HCT116 (cell line): ENCODE measurements at regions not wholly inside any gene's neighbourhood (a gene's known extent, or its start where the extent isn't known, plus 50 kb on each side); places are given as distances from the start of the nearest gene placed in this dataset.

Experiments
- ATAC-seq: fragments of 200-7000 bp; cut with Tn5 transposase; 2 replicates; pipeline ENCODE4 v1.9.1; 2020; ENCODE audit warnings: mild to moderate bottlenecking, moderate library complexity
- BruUV-seq: library from RNA; stranded (reverse); fragments of 400-500 nt; replicated peaks from 2 replicates; lab custom pipeline; 2021; lab: Mats Ljungman, UMichigan
- CTCF ChIA-PET: fragments of 300-600 bp; sonication (Branson Sonifier 250); formaldehyde crosslinking; loops from one replicate; lab custom pipeline; 2021; ENCODE audit warnings: antibody characterized with exemption; lab: Charles Lee
- POLR2A ChIA-PET: fragments of 300-600, 350-600 bp; sonication (Branson Sonifier 250); formaldehyde crosslinking; loops from one replicate; lab custom pipeline; 2021; ENCODE audit warnings: antibody characterized with exemption; lab: Charles Lee
- RAD21 ChIA-PET, 2 experiments: fragments of 300-600 bp; sonication (Branson Sonifier 250); formaldehyde crosslinking; loops; one replicate each; lab custom pipeline; 2023; ENCODE audit warnings: low total read pairs in 2 of 2; ENCODE audit not compliant: uncharacterized antibody in 2 of 2, unreplicated experiment in 2 of 2, low non-redundant PET in 1 of 2; lab: Charles Lee
- DNase-seq: peaks from one replicate; pipeline ENCODE4 v3.0.0-alpha.2; 2010; ENCODE audit warnings: low read depth, low spot score
- H2AFZ ChIP-seq: fragments of 200-600 bp; shearing (Covaris generic), sonication (generic); 2 replicates; pipeline ENCODE4 v1.6.1; 2017; ENCODE audit warnings: low read depth, mixed run types, mixed read lengths, antibody characterized with exemption, low read length; ENCODE audit not compliant: poor library complexity, severe bottlenecking
- H3K27ac ChIP-seq: 2 replicates; pipeline ENCODE4 v1.5.1; 2012; ENCODE audit warnings: low read depth, low read length
- H3K27me3 ChIP-seq: fragments of 200-600 bp; sonication (generic); 2 replicates; pipeline ENCODE4 v1.6.1; 2016; ENCODE audit warnings: mixed run types, low read length, mixed read lengths; ENCODE audit not compliant: insufficient read depth
- H3K36me3 ChIP-seq, 2 experiments: fragments of 200-500 bp in 1 of 2; fragments of 200-600 bp in 1 of 2; sonication (Bioruptor generic) in 1 of 2; sonication (generic) in 1 of 2; 2 replicates each; pipeline versions ENCODE4 v1.5.1 to v1.6.1; 2014 to 2016; ENCODE audit warnings: low read length in 2 of 2, inconsistent platforms in 1 of 2, mixed read lengths in 1 of 2, mixed run types in 1 of 2; ENCODE audit not compliant: insufficient read depth in 2 of 2, control insufficient read depth in 1 of 2
- H3K4me1 ChIP-seq, 2 experiments: fragments of 200-600 bp in 1 of 2; sonication (generic) in 1 of 2; 2 replicates each; pipeline versions ENCODE4 v1.5.1 to v1.6.1; 2012 to 2017; ENCODE audit warnings: low read length in 2 of 2, inconsistent platforms in 1 of 2, mild to moderate bottlenecking in 1 of 2, mixed read lengths in 1 of 2, mixed run types in 1 of 2, moderate library complexity in 1 of 2; ENCODE audit not compliant: insufficient read depth in 2 of 2, control insufficient read depth in 1 of 2
- H3K4me2 ChIP-seq: fragments of 200-600 bp; sonication (generic); 2 replicates; pipeline ENCODE4 v1.6.1; 2017; ENCODE audit warnings: mixed run types, low read length, mixed read lengths
- H3K4me3 ChIP-seq, 2 experiments: fragments of 200-600 bp in 1 of 2; sonication (generic) in 1 of 2; replicated peaks in 1 of 2; 2 replicates each; pipeline ENCODE4 v1.5.1; 2011 to 2016; ENCODE audit warnings: low read length in 2 of 2, control low read depth in 1 of 2, low read depth in 1 of 2, mild to moderate bottlenecking in 1 of 2, mixed read lengths in 1 of 2, mixed run types in 1 of 2
- H3K79me2 ChIP-seq: fragments of 200-600 bp; sonication (generic); 2 replicates; pipeline ENCODE4 v1.6.1; 2017; ENCODE audit warnings: mild to moderate bottlenecking, mixed run types, low read length, moderate library complexity, mixed read lengths; ENCODE audit not compliant: insufficient read depth
- H3K9ac ChIP-seq: fragments of 200-600 bp; sonication (generic); 2 replicates; pipeline ENCODE4 v1.6.1; 2016; ENCODE audit warnings: low read length, mixed read lengths
- H3K9me2 ChIP-seq: fragments of 200-600 bp; sonication (generic), shearing (Covaris generic); 2 replicates; pipeline ENCODE4 v1.6.1; 2017; ENCODE audit warnings: mixed run types, mild to moderate bottlenecking, moderate library complexity; ENCODE audit not compliant: insufficient read depth
- H3K9me3 ChIP-seq, 2 experiments: fragments of 200-500 bp in 1 of 2; fragments of 200-600 bp in 1 of 2; sonication (Bioruptor generic) in 1 of 2; sonication (generic) in 1 of 2; 2 replicates each; pipeline ENCODE4 v1.6.1; 2014 to 2017; ENCODE audit warnings: low read length in 2 of 2, mixed read lengths in 2 of 2, inconsistent platforms in 1 of 2, low read depth in 1 of 2, mild to moderate bottlenecking in 1 of 2, mixed run types in 1 of 2, moderate library complexity in 1 of 2; ENCODE audit not compliant: control insufficient read depth in 1 of 2, insufficient read depth in 1 of 2
- H4K20me1 ChIP-seq: fragments of 200-600 bp; sonication (generic), shearing (Covaris generic); 2 replicates; pipeline ENCODE4 v1.6.1; 2017; ENCODE audit warnings: mixed run types, mild to moderate bottlenecking, moderate library complexity; ENCODE audit not compliant: insufficient read depth
- ATF3 ChIP-seq: IDR thresholded peaks from 2 replicates; pipeline ENCODE4 v1.6.1; 2012
- EGR1 ChIP-seq: IDR thresholded peaks from 2 replicates; pipeline ENCODE4 v1.6.1; 2012; ENCODE audit warnings: low read depth
- FOSL1 ChIP-seq: IDR thresholded peaks from 2 replicates; pipeline ENCODE4 v1.6.1; 2012; ENCODE audit warnings: low read depth
- POLR2AphosphoS5 ChIP-seq: IDR thresholded peaks from 2 replicates; pipeline ENCODE4 v1.6.1; 2011; ENCODE audit warnings: mild to moderate bottlenecking, low read depth, low read length, moderate library complexity
- RAD21 ChIP-seq: IDR thresholded peaks from 2 replicates; pipeline ENCODE4 v1.6.1; 2012; ENCODE audit warnings: low read depth, mild to moderate bottlenecking
- TCF7L2 ChIP-seq: IDR thresholded peaks from 2 replicates; pipeline ENCODE4 v1.7.0; 2011; ENCODE audit warnings: borderline replicate concordance, inconsistent platforms; ENCODE audit not compliant: insufficient read depth, insufficient read length; ENCODE audit errors: extremely low read depth
- intact Hi-C: fragments of 100-400 bp; cut with micrococcal nuclease; formaldehyde crosslinking; loops from 2 replicates; pipeline ENCODE4 v1.10.0; 2022

GRCh38 chr3:13954741-13955483 is 75.0 kb upstream of the WNT7A start:
- Histone ChIP-seq H3K4me1 (no peaks in the 10 kb centered on the region), H3K4me3 (no peak overlapping the region), H3K27ac (no peak overlapping the region), H2AFZ (no peak overlapping the region), H3K9ac (no peak overlapping the region), H3K36me3 (no peaks in the 10 kb centered on the region), H3K79me2 (no peaks in the 10 kb centered on the region), H4K20me1 (no peaks in the 10 kb centered on the region), H3K27me3 (peaks cover 8% of the 10 kb centered on the region; the same call in 1 of the 2 replicates), H3K9me3 (no peaks in the 10 kb centered on the region), H3K9me2 (no peaks in the 10 kb centered on the region), H3K4me2 (no peak overlapping the region)
- DNase-seq (no peak), ATAC-seq (no peak)
- TF ChIP-seq FOSL1 (no peak), RAD21 (no peak), EGR1 (no peak)
- ChIA-PET RAD21 (no interaction called here), POLR2A (interaction anchor here (0.9 kb wide), 1 partner anchor 170 kb away, joined by 3 read pairs; the partner anchor contains the start of genes CHCHD4 and TMEM43), CTCF (no interaction called here)
- intact Hi-C loops = no loop called here
- no TSS peak for BruUV-seq

DNA sequence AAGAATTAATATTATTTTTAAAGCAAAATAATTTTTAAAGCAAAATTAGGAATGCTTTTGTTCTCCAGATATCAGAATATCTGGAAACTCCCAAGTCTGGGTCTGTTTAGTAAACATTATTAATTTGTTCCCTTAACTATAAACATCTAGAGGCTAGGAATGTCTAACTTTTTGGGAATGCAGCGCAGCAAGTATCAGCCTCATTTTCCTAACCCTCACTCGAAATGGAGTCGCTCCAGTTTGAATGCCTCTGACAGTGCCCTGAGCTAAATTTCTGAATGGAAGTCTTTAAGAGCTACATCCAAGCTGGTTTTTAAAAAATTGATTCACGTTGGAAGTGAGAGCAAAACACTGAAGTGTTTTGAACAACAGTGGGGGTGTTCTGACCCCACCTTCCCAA is 74.4 kb upstream of the WNT7A start:
- Histone ChIP-seq H3K27me3 (peaks cover 8% of the 10 kb centered on the region; the same call in 1 of the 2 replicates), H3K9me2 (no peaks in the 10 kb centered on the region), H3K4me3 (no peak overlapping the region), H3K9ac (no peak overlapping the region), H3K27ac (no peak overlapping the region), H4K20me1 (no peaks in the 10 kb centered on the region), H2AFZ (no peak overlapping the region), H3K79me2 (no peaks in the 10 kb centered on the region), H3K36me3 (no peaks in the 10 kb centered on the region), H3K9me3 (no peaks in the 10 kb centered on the region), H3K4me1 (no peaks in the 10 kb centered on the region), H3K4me2 (no peak overlapping the region)
- no peak for ATAC-seq
- RAD21 ChIA-PET = no interaction called here
- CTCF ChIA-PET = no interaction called here
- no peak for TF ChIP-seq EGR1
- no peak for TF ChIP-seq ATF3
- TF ChIP-seq TCF7L2 = no peak
- TF ChIP-seq RAD21 = no peak
- TF ChIP-seq POLR2AphosphoS5 = no peak
- POLR2A ChIA-PET = interaction anchor here (0.9 kb wide), 1 partner anchor 171 kb away, joined by 3 read pairs; the partner anchor contains the start of genes CHCHD4 and TMEM43
- no peak for DNase-seq
- no TSS peak for BruUV-seq
- intact Hi-C loops = no loop called here
